ENCODE measurements at regions not wholly inside any gene's neighbourhood (a gene's known extent, or its start where the extent isn't known, plus 50 kb on each side); places are given as distances from the start of the nearest gene placed in this dataset.

DNA sequence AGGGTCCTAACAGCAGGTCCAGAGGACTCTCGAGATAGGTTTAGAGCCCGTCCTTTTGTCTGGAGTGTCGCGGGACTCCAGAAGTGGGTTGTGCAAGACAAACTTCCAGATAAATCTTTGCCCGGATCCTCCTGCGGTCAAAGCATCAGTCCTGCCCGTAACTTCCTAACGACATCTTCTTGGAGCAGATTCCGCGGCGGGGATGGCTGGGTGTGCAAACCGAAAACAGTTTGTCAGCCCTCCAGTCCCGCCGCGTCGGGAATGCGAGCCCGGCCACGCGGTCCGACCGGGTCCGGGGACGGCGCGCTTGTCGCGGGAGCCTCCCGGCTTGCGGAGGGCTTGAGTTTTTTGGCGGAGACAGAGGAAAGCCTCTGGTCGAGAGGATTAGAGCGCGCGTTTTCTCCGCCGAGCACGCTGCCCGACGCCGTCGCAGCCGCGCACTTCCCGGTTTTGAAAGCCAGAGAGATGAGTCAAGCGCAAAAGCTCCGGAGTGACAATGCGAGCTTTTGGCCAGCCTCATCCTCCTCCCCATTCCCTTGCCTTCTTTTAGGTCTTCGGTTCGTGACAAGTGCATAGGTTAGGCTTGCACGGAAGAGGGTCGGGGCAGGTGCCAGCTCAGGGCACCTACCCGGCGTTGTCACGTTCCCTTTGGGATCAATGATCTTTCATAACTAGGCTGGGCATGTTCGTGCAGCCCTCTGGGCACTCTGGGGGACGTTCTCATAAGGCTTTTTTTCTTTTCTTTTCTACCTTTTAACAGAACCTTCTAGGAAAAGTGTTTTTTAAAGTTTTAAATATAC is 91.3 kb upstream of the PRDM1 start (continued):
- TF ChIP-seq, protein P1, sequence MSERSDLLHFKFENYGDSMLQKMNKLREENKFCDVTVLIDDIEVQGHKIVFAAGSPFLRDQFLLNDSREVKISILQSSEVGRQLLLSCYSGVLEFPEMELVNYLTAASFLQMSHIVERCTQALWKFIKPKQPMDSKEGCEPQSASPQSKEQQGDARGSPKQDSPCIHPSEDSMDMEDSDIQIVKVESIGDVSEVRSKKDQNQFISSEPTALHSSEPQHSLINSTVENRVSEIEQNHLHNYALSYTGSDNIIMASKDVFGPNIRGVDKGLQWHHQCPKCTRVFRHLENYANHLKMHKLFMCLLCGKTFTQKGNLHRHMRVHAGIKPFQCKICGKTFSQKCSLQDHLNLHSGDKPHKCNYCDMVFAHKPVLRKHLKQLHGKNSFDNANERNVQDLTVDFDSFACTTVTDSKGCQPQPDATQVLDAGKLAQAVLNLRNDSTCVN (tag by site-specific recombination; optimal IDR thresholded peaks at IDR 0.05) = peak; percentile 93
- TF ChIP-seq ZNF555 (tag by site-specific recombination; conservative IDR thresholded peaks at IDR 0.05) = no peak
- TF ChIP-seq ZNF394 (tag by site-specific recombination; IDR thresholded peaks at IDR 0.05; ENCODE audit: borderline replicate concordance) = no peak
- TF ChIP-seq WT1 (tag by site-specific recombination; IDR thresholded peaks at IDR 0.05) = no peak
- no peak for TF ChIP-seq ZNF10 (tag by site-specific recombination; IDR thresholded peaks at IDR 0.05)
- no peak for TF ChIP-seq ZNF626 (tag by site-specific recombination; IDR thresholded peaks at IDR 0.05)
- no peak for TF ChIP-seq ZNF155 (tag by site-specific recombination; IDR thresholded peaks at IDR 0.05)
- TF ChIP-seq, protein P2, sequence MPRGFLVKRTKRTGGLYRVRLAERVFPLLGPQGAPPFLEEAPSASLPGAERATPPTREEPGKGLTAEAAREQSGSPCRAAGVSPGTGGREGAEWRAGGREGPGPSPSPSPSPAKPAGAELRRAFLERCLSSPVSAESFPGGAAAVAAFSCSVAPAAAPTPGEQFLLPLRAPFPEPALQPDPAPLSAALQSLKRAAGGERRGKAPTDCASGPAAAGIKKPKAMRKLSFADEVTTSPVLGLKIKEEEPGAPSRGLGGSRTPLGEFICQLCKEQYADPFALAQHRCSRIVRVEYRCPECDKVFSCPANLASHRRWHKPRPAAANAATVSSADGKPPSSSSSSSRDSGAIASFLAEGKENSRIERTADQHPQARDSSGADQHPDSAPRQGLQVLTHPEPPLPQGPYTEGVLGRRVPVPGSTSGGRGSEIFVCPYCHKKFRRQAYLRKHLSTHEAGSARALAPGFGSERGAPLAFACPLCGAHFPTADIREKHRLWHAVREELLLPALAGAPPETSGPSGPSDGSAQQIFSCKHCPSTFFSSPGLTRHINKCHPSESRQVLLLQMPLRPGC (tag by site-specific recombination; IDR thresholded peaks at IDR 0.05) = no peak
- 0 out of 2 replicates have a peak, but pooled peaks have one; percentile 36 for TF ChIP-seq ZBTB48 (tag by site-specific recombination; IDR thresholded peaks at IDR 0.05)
- TF ChIP-seq, protein P3, sequence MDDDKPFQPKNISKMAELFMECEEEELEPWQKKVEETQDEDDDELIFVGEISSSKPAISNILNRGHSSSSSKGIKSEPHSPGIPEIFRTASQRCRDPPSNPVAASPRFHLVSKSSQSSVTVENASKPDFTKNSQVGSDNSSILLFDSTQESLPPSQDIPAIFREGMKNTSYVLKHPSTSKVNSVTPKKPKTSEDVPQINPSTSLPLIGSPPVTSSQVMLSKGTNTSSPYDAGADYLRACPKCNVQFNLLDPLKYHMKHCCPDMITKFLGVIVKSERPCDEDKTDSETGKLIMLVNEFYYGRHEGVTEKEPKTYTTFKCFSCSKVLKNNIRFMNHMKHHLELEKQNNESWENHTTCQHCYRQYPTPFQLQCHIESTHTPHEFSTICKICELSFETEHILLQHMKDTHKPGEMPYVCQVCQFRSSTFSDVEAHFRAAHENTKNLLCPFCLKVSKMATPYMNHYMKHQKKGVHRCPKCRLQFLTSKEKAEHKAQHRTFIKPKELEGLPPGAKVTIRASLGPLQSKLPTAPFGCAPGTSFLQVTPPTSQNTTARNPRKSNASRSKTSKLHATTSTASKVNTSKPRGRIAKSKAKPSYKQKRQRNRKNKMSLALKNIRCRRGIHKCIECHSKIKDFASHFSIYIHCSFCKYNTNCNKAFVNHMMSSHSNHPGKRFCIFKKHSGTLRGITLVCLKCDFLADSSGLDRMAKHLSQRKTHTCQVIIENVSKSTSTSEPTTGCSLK (tag by site-specific recombination; IDR thresholded peaks at IDR 0.05) = no peak
- no peak for TF ChIP-seq ZIC2 (tag by site-specific recombination; IDR thresholded peaks at IDR 0.05)
- TF ChIP-seq, protein P4, sequence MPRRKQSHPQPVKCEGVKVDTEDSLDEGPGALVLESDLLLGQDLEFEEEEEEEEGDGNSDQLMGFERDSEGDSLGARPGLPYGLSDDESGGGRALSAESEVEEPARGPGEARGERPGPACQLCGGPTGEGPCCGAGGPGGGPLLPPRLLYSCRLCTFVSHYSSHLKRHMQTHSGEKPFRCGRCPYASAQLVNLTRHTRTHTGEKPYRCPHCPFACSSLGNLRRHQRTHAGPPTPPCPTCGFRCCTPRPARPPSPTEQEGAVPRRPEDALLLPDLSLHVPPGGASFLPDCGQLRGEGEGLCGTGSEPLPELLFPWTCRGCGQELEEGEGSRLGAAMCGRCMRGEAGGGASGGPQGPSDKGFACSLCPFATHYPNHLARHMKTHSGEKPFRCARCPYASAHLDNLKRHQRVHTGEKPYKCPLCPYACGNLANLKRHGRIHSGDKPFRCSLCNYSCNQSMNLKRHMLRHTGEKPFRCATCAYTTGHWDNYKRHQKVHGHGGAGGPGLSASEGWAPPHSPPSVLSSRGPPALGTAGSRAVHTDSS (tag by site-specific recombination; IDR thresholded peaks at IDR 0.05) = no peak
- TF ChIP-seq ZNF174 (tag by site-specific recombination; IDR thresholded peaks at IDR 0.05) = no peak
- no peak for TF ChIP-seq ZNF146 (tag by site-specific recombination; IDR thresholded peaks at IDR 0.05)
- TF ChIP-seq ZNF830 (tag by site-specific recombination; IDR thresholded peaks at IDR 0.05; ENCODE audit: low read depth) = no peak
- TF ChIP-seq, protein P5, sequence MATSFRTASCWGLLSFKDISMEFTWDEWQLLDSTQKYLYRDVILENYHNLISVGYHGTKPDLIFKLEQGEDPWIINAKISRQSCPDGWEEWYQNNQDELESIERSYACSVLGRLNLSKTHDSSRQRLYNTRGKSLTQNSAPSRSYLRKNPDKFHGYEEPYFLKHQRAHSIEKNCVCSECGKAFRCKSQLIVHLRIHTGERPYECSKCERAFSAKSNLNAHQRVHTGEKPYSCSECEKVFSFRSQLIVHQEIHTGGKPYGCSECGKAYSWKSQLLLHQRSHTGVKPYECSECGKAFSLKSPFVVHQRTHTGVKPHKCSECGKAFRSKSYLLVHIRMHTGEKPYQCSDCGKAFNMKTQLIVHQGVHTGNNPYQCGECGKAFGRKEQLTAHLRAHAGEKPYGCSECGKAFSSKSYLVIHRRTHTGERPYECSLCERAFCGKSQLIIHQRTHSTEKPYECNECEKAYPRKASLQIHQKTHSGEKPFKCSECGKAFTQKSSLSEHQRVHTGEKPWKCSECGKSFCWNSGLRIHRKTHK (tag by site-specific recombination; IDR thresholded peaks at IDR 0.05) = no peak
- TF ChIP-seq ZNF350 (tag by site-specific recombination; IDR thresholded peaks at IDR 0.05) = no peak
- TF ChIP-seq ZNF2 (tag by site-specific recombination; IDR thresholded peaks at IDR 0.05) = 0 out of 2 replicates have a peak, but pooled peaks have one; percentile 51
- TF ChIP-seq, protein P6, sequence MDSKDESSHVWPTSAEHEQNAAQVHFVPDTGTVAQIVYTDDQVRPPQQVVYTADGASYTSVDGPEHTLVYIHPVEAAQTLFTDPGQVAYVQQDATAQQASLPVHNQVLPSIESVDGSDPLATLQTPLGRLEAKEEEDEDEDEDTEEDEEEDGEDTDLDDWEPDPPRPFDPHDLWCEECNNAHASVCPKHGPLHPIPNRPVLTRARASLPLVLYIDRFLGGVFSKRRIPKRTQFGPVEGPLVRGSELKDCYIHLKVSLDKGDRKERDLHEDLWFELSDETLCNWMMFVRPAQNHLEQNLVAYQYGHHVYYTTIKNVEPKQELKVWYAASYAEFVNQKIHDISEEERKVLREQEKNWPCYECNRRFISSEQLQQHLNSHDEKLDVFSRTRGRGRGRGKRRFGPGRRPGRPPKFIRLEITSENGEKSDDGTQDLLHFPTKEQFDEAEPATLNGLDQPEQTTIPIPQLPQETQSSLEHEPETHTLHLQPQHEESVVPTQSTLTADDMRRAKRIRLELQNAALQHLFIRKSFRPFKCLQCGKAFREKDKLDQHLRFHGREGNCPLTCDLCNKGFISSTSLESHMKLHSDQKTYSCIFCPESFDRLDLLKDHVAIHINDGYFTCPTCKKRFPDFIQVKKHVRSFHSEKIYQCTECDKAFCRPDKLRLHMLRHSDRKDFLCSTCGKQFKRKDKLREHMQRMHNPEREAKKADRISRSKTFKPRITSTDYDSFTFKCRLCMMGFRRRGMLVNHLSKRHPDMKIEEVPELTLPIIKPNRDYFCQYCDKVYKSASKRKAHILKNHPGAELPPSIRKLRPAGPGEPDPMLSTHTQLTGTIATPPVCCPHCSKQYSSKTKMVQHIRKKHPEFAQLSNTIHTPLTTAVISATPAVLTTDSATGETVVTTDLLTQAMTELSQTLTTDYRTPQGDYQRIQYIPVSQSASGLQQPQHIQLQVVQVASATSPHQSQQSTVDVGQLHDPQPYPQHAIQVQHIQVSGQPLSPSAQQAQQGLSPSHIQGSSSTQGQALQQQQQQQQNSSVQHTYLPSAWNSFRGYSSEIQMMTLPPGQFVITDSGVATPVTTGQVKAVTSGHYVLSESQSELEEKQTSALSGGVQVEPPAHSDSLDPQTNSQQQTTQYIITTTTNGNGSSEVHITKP (tag by site-specific recombination; IDR thresholded peaks at IDR 0.05) = no peak
- TF ChIP-seq ZNF585B (tag by site-specific recombination; IDR thresholded peaks at IDR 0.05) = no peak
- TF ChIP-seq, protein P7, sequence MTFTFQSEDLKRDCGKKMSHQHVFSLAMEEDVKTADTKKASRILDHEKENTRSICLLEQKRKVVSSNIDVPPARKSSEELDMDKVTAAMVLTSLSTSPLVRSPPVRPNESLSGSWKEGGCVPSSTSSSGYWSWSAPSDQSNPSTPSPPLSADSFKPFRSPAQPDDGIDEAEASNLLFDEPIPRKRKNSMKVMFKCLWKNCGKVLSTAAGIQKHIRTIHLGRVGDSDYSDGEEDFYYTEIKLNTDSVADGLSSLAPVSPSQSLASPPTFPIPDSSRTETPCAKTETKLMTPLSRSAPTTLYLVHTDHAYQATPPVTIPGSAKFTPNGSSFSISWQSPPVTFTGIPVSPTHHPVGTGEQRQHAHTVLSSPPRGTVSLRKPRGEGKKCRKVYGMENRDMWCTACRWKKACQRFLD (tag by site-specific recombination; IDR thresholded peaks at IDR 0.05) = no peak
- TF ChIP-seq ZBTB17 (tag by site-specific recombination; IDR thresholded peaks at IDR 0.05) = peak; percentile 33; the same call in 1 of the 2 replicates
- TF ChIP-seq, protein P8, sequence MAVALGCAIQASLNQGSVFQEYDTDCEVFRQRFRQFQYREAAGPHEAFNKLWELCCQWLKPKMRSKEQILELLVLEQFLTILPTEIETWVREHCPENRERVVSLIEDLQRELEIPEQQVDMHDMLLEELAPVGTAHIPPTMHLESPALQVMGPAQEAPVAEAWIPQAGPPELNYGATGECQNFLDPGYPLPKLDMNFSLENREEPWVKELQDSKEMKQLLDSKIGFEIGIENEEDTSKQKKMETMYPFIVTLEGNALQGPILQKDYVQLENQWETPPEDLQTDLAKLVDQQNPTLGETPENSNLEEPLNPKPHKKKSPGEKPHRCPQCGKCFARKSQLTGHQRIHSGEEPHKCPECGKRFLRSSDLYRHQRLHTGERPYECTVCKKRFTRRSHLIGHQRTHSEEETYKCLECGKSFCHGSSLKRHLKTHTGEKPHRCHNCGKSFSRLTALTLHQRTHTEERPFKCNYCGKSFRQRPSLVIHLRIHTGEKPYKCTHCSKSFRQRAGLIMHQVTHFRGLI (tag by site-specific recombination; IDR thresholded peaks at IDR 0.05) = 0 out of 2 replicates have a peak, but pooled peaks have one; percentile 22
- TF ChIP-seq SCRT1 (tag by site-specific recombination; IDR thresholded peaks at IDR 0.05; ENCODE audit: borderline replicate concordance) = no peak
